IPS-18a (cell line): ENCODE measurements at regions not wholly inside any gene's neighbourhood (a gene's known extent, or its start where the extent isn't known, plus 50 kb on each side); places are given as distances from the start of the nearest gene placed in this dataset.

ENCODE experiments used
- H3K27ac ChIP-seq: one replicate; pipeline ENCODE4 v1.5.1; 2013; ENCODE audit warnings: low read length
- H3K27me3 ChIP-seq: one replicate; pipeline ENCODE4 v1.6.1; 2013; ENCODE audit warnings: mild to moderate bottlenecking, low read length; ENCODE audit not compliant: control insufficient read depth, insufficient read depth
- H3K36me3 ChIP-seq: one replicate; pipeline ENCODE4 v1.6.1; 2013; ENCODE audit warnings: low read depth, low read length; ENCODE audit not compliant: control insufficient read depth
- H3K4me1 ChIP-seq: one replicate; pipeline ENCODE4 v1.6.1; 2013; ENCODE audit warnings: low read depth, low read length; ENCODE audit not compliant: control insufficient read depth
- H3K4me3 ChIP-seq: one replicate; pipeline ENCODE4 v1.5.1; 2013; ENCODE audit warnings: low read length
- H3K9ac ChIP-seq: one replicate; pipeline ENCODE4 v1.6.1; 2013; ENCODE audit warnings: mild to moderate bottlenecking, low read length, moderate library complexity
- H3K9me3 ChIP-seq: one replicate; pipeline ENCODE4 v1.6.1; 2013; ENCODE audit warnings: low read depth, low read length; ENCODE audit not compliant: control insufficient read depth

- Histone ChIP-seq H3K4me1 (no peaks in the 10 kb centered on the region), H3K27me3 (no peaks in the 10 kb centered on the region), H3K36me3 (no peaks in the 10 kb centered on the region), H3K4me3 (no peak overlapping the region), H3K27ac (no peak overlapping the region), H3K9me3 (no peaks in the 10 kb centered on the region), H3K9ac (no peak overlapping the region)
These were observed 1881.7 kb downstream of the ARAP2 start for GRCh38 chr4:34362654-34363053.

GRCh38 chr4:34363842-34364241 lies 1880.5 kb downstream of the ARAP2 start:
- Histone ChIP-seq H3K27ac (no peak overlapping the region), H3K36me3 (no peaks in the 10 kb centered on the region), H3K9me3 (no peaks in the 10 kb centered on the region), H3K4me3 (no peak overlapping the region), H3K4me1 (no peaks in the 10 kb centered on the region), H3K27me3 (no peaks in the 10 kb centered on the region), H3K9ac (no peak overlapping the region)

GRCh38 chr4:34365946-34366345 lies 1878.4 kb downstream of the ARAP2 start:
- Histone ChIP-seq H3K36me3 (no peaks in the 10 kb centered on the region), H3K27ac (no peak overlapping the region), H3K9me3 (no peaks in the 10 kb centered on the region), H3K9ac (no peak overlapping the region), H3K27me3 (no peaks in the 10 kb centered on the region), H3K4me3 (no peak overlapping the region), H3K4me1 (no peaks in the 10 kb centered on the region)

- Histone ChIP-seq H3K4me1 (no peaks in the 10 kb centered on the region), H3K9me3 (no peaks in the 10 kb centered on the region), H3K27ac (no peak overlapping the region), H3K9ac (no peak overlapping the region), H3K27me3 (no peaks in the 10 kb centered on the region), H3K36me3 (no peaks in the 10 kb centered on the region), H3K4me3 (no peak overlapping the region)
These were observed 1872.6 kb downstream of the ARAP2 start for GRCh38 chr4:34371676-34372075.

- H3K27ac ChIP-seq, result no peak overlapping the region
- no peaks in the 10 kb centered on the region for H3K9me3 ChIP-seq
- H3K4me3 ChIP-seq, result no peak overlapping the region
- no peak overlapping the region for H3K9ac ChIP-seq
- H3K4me1 ChIP-seq, result no peaks in the 10 kb centered on the region
- no peaks in the 10 kb centered on the region for H3K27me3 ChIP-seq
- H3K36me3 ChIP-seq, result no peaks in the 10 kb centered on the region
These were observed 1871.5 kb downstream of the ARAP2 start for GRCh38 chr4:34372815-34373214.

- Histone ChIP-seq H3K27me3 (no peaks in the 10 kb centered on the region), H3K9me3 (no peaks in the 10 kb centered on the region), H3K27ac (no peak overlapping the region), H3K36me3 (no peaks in the 10 kb centered on the region), H3K4me3 (no peak overlapping the region), H3K9ac (no peak overlapping the region), H3K4me1 (no peaks in the 10 kb centered on the region)
These were observed 1870.9 kb downstream of the ARAP2 start for GRCh38 chr4:34373456-34373855.

GRCh38 chr4:34412233-34412632 lies 1832.1 kb downstream of the ARAP2 start:
- no peaks in the 10 kb centered on the region for H3K36me3 ChIP-seq
- no peak overlapping the region for H3K4me3 ChIP-seq
- no peak overlapping the region for H3K27ac ChIP-seq
- peaks cover 7% of the 10 kb centered on the region for H3K9me3 ChIP-seq
- H3K4me1 ChIP-seq, result no peaks in the 10 kb centered on the region
- no peaks in the 10 kb centered on the region for H3K27me3 ChIP-seq
- H3K9ac ChIP-seq, result no peak overlapping the region

GRCh38 chr4:34412911-34413310 lies 1831.4 kb downstream of the ARAP2 start:
- Histone ChIP-seq H3K27me3 (no peaks in the 10 kb centered on the region), H3K9ac (no peak overlapping the region), H3K36me3 (no peaks in the 10 kb centered on the region), H3K9me3 (peaks cover 7% of the 10 kb centered on the region), H3K4me3 (no peak overlapping the region), H3K27ac (no peak overlapping the region), H3K4me1 (no peaks in the 10 kb centered on the region)

GRCh38 chr4:34417160-34417559 lies 1827.2 kb downstream of the ARAP2 start:
- no peaks in the 10 kb centered on the region for H3K9me3 ChIP-seq
- H3K36me3 ChIP-seq, result no peaks in the 10 kb centered on the region
- no peak overlapping the region for H3K27ac ChIP-seq
- no peaks in the 10 kb centered on the region for H3K27me3 ChIP-seq
- no peaks in the 10 kb centered on the region for H3K4me1 ChIP-seq
- H3K9ac ChIP-seq, result no peak overlapping the region
- H3K4me3 ChIP-seq, result no peak overlapping the region

GRCh38 chr4:34419871-34420270 lies 1824.4 kb downstream of the ARAP2 start:
- Histone ChIP-seq H3K27ac (no peak overlapping the region), H3K4me3 (no peak overlapping the region), H3K36me3 (no peaks in the 10 kb centered on the region), H3K27me3 (no peaks in the 10 kb centered on the region), H3K4me1 (no peaks in the 10 kb centered on the region), H3K9ac (no peak overlapping the region), H3K9me3 (no peaks in the 10 kb centered on the region)

- Histone ChIP-seq H3K4me3 (no peak overlapping the region), H3K27ac (no peak overlapping the region), H3K4me1 (no peaks in the 10 kb centered on the region), H3K9me3 (no peaks in the 10 kb centered on the region), H3K9ac (no peak overlapping the region), H3K27me3 (no peaks in the 10 kb centered on the region), H3K36me3 (no peaks in the 10 kb centered on the region)
These were observed 1821.7 kb downstream of the ARAP2 start for GRCh38 chr4:34422472-34423175.

GRCh38 chr4:34432706-34433105 lies 1811.6 kb downstream of the ARAP2 start:
- H3K4me3 ChIP-seq, result no peak overlapping the region
- H3K36me3 ChIP-seq, result no peaks in the 10 kb centered on the region
- H3K9me3 ChIP-seq, result no peaks in the 10 kb centered on the region
- H3K9ac ChIP-seq, result no peak overlapping the region
- no peaks in the 10 kb centered on the region for H3K27me3 ChIP-seq
- no peak overlapping the region for H3K27ac ChIP-seq
- H3K4me1 ChIP-seq, result no peaks in the 10 kb centered on the region
